ENCODE measurements at regions not wholly inside any gene's neighbourhood (a gene's known extent, or its start where the extent isn't known, plus 50 kb on each side); places are given as distances from the start of the nearest gene placed in this dataset.

- 91% methylated on average over 1 of the region's 1 CpG for WGBS, 2 donors
- H3K36me3 ChIP-seq (ENCODE audit: control insufficient read depth in 1 of 2, insufficient read depth in 2 of 2, low read length in 1 of 2): no peaks in the 10 kb centered on the region
- ATAC-seq (ENCODE audit: low FRiP score) (no peak), DNase-seq (no peak)
- H3K4me1 ChIP-seq (ENCODE audit: control insufficient read depth in 1 of 2, insufficient read depth in 2 of 2, low read length in 2 of 2): no peaks in the 10 kb centered on the region
- H3K4me3 ChIP-seq (ENCODE audit: low read length in 2 of 2): no peak overlapping the region
- intact Hi-C loops (cut with DNase I): no loop called here
- H3K27ac ChIP-seq (ENCODE audit: low read depth in 1 of 2, low read length in 2 of 2): no peak overlapping the region
- H3K9me3 ChIP-seq (ENCODE audit: control insufficient read depth, low read length): no peaks in the 10 kb centered on the region
- H3K27me3 ChIP-seq (ENCODE audit: control insufficient read depth in 1 of 2, insufficient read depth in 2 of 2, low read length in 1 of 2): no peaks in the 10 kb centered on the region
Measured at GRCh38 chr3:157566596-157566995, 63.4 kb upstream of the VEPH1 start.

- Histone ChIP-seq H3K36me3 (ENCODE audit: control insufficient read depth in 1 of 2, insufficient read depth in 2 of 2, low read length in 1 of 2) (no peaks in the 10 kb centered on the region), H3K4me1 (ENCODE audit: control insufficient read depth in 1 of 2, insufficient read depth in 2 of 2, low read length in 2 of 2) (no peaks in the 10 kb centered on the region), H3K27ac (ENCODE audit: low read depth in 1 of 2, low read length in 2 of 2) (no peak overlapping the region), H3K9me3 (ENCODE audit: control insufficient read depth, low read length) (no peaks in the 10 kb centered on the region), H3K27me3 (ENCODE audit: control insufficient read depth in 1 of 2, insufficient read depth in 2 of 2, low read length in 1 of 2) (no peaks in the 10 kb centered on the region), H3K4me3 (ENCODE audit: low read length in 2 of 2) (no peak overlapping the region)
- DNase-seq: no peak
- WGBS, 2 donors: 90 to 95% methylated on average over 1 of the region's 1 CpG
- ATAC-seq (ENCODE audit: low FRiP score): no peak
- intact Hi-C loops (cut with DNase I): no loop called here
Measured at GRCh38 chr3:157559401-157559800, 56.2 kb upstream of the VEPH1 start.

Measured in aorta (tissue), 5 donors.